ENCODE measurements at regions not wholly inside any gene's neighbourhood (a gene's known extent, or its start where the extent isn't known, plus 50 kb on each side); places are given as distances from the start of the nearest gene placed in this dataset.
A peak's percentile ranks its signal among the peaks of the same experiment; 100 is the strongest.
"Not testable (repeated sequence)": the region's sequence is repeated elsewhere in the genome, so short reads cannot be mapped to it uniquely, and the experiment has no call there.

DNA sequence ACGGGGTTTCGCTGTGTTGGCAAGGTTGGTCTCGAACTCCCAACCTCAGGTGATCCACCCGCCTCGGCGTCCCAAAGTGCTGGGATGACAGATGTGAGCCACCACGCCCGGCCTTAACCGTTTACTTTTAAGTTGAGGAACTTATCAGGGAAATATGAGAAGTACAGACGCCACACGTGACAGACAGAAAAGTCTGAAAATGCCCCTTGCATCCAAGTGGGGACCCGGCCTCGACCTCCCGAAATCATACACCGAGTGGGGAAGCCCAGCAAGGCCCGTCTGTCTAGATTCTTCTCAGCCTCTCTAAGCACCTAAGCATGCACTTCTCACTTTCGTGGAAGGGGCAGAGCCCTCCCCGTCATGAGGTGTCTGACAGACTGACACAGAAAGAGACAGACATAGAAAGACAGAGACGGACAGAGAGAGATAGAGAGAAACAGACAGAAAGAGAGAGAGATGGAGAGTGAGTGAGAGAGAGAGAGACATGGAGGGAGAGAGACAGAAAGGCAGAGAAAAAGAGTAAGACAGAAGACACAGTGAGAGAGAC, 107.3 kb upstream of the ANKRD30BL start:
- no peak for DNase-seq
- H3K27ac ChIP-seq (ENCODE audit: low read depth, low read length), result no peak overlapping the region
- H3K18ac ChIP-seq (ENCODE audit: low read length), result peak overlapping the region; percentile 47
- H3K79me1 ChIP-seq (ENCODE audit: low read length), result no peaks in the 10 kb centered on the region
- no peak overlapping the region for H2BK15ac ChIP-seq (replicated peaks; ENCODE audit: low read depth)
- no peaks in the 10 kb centered on the region for H3K36me3 ChIP-seq (ENCODE audit: control insufficient read depth, insufficient read depth, low read length)
- H3K9ac ChIP-seq (ENCODE audit: low read length), result no peak overlapping the region
- H3K4ac ChIP-seq (ENCODE audit: low read depth, low read length), result peak overlapping the region; percentile 28
- H3K23ac ChIP-seq (ENCODE audit: low read length), result no peak overlapping the region
- no peaks in the 10 kb centered on the region for H3K27me3 ChIP-seq (ENCODE audit: insufficient read depth, low read length, poor library complexity)
- no peak overlapping the region for H4K8ac ChIP-seq (ENCODE audit: low read depth, low read length)
- no peak overlapping the region for H2AK5ac ChIP-seq (ENCODE audit: low read length)
- WGBS (ENCODE audit: extremely low coverage, insufficient coverage, low lambda C conversion rate), result no CpG with 5 or more reads among the region's 19 CpGs
- H3K4me3 ChIP-seq (ENCODE audit: low read length), result no peak overlapping the region
- no peaks in the 10 kb centered on the region for H3K79me2 ChIP-seq (ENCODE audit: control insufficient read depth, insufficient read depth, low read length)
- peak overlapping the region; percentile 76 for H3K56ac ChIP-seq (ENCODE audit: low read length)
- H3K4me2 ChIP-seq (ENCODE audit: low read length), result no peak overlapping the region
- no peak overlapping the region for H2BK5ac ChIP-seq (ENCODE audit: low read length)
- no peak overlapping the region for H4K5ac ChIP-seq (ENCODE audit: low read length)
- no peaks in the 10 kb centered on the region for H3K4me1 ChIP-seq (ENCODE audit: control insufficient read depth, low read depth, low read length)
- H2BK120ac ChIP-seq (ENCODE audit: low read depth, low read length), result no peak overlapping the region

- Histone ChIP-seq H3K27ac (ENCODE audit: low read depth, low read length) (no peak overlapping the region), H3K56ac (ENCODE audit: low read length) (peak overlapping the region; percentile 15), H4K8ac (ENCODE audit: low read depth, low read length) (no peak overlapping the region), H3K4me1 (ENCODE audit: control insufficient read depth, low read depth, low read length) (no peaks in the 10 kb centered on the region), H2AK5ac (ENCODE audit: low read length) (no peak overlapping the region), H2BK120ac (ENCODE audit: low read depth, low read length) (no peak overlapping the region), H3K9ac (ENCODE audit: low read length) (no peak overlapping the region), H3K4me2 (ENCODE audit: low read length) (no peak overlapping the region), H3K79me1 (ENCODE audit: low read length) (no peaks in the 10 kb centered on the region), H3K4ac (ENCODE audit: low read depth, low read length) (no peak overlapping the region), H3K36me3 (ENCODE audit: control insufficient read depth, insufficient read depth, low read length) (no peaks in the 10 kb centered on the region), H3K27me3 (ENCODE audit: insufficient read depth, low read length, poor library complexity) (no peaks in the 10 kb centered on the region), H2BK5ac (ENCODE audit: low read length) (no peak overlapping the region), H3K18ac (ENCODE audit: low read length) (no peak overlapping the region), H3K4me3 (ENCODE audit: low read length) (no peak overlapping the region), H4K5ac (ENCODE audit: low read length) (no peak overlapping the region), H3K23ac (ENCODE audit: low read length) (no peak overlapping the region), H2BK15ac (replicated peaks; ENCODE audit: low read depth) (no peak overlapping the region), H3K79me2 (ENCODE audit: control insufficient read depth, insufficient read depth, low read length) (no peaks in the 10 kb centered on the region)
- DNase-seq, result no peak
- WGBS (ENCODE audit: extremely low coverage, insufficient coverage, low lambda C conversion rate), result no CpG with 5 or more reads among the region's 1 CpG
Observed at GRCh38 chr2:132270255-132270654, 108.5 kb upstream of the ANKRD30BL start.

DNA sequence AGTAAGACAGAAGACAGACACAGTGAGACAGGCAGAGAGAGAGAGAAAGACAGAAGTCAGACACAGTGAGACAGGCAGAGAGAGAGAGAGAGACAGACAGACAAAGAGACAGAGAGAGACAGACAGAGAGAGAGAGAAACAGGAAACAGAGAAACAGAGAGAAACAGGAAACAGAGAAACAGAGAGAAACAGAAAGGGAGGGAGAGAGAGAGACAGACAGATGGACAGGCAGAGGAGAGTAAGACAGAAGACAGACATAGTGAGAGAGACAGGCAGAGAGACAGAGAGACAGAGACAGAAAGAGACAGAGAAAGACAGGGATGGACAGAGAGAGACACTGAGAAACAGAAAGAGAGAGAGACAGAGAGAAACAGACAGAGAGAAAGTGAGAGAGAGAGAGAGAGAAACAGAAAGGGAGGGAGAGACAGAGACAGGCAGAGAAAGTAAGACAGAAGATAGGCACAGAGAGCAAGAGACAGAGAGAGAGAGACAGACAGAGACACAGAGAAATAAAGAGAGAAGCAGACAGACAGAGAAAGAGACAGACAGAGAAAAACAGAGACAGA, 109.3 kb upstream of the ANKRD30BL start:
- DNase-seq, result no peak
- Histone ChIP-seq H3K23ac (ENCODE audit: low read length) (no peak overlapping the region), H2BK120ac (ENCODE audit: low read depth, low read length) (no peak overlapping the region), H4K5ac (ENCODE audit: low read length) (no peak overlapping the region), H3K4me3 (ENCODE audit: low read length) (no peak overlapping the region), H3K4ac (ENCODE audit: low read depth, low read length) (no peak overlapping the region), H3K56ac (ENCODE audit: low read length) (peak overlapping the region; percentile 38), H2BK5ac (ENCODE audit: low read length) (no peak overlapping the region), H2BK15ac (replicated peaks; ENCODE audit: low read depth) (no peak overlapping the region), H3K36me3 (ENCODE audit: control insufficient read depth, insufficient read depth, low read length) (no peaks in the 10 kb centered on the region), H4K8ac (ENCODE audit: low read depth, low read length) (no peak overlapping the region), H3K79me1 (ENCODE audit: low read length) (no peaks in the 10 kb centered on the region), H2AK5ac (ENCODE audit: low read length) (no peak overlapping the region), H3K27me3 (ENCODE audit: insufficient read depth, low read length, poor library complexity) (no peaks in the 10 kb centered on the region), H3K27ac (ENCODE audit: low read depth, low read length) (no peak overlapping the region), H3K4me2 (ENCODE audit: low read length) (no peak overlapping the region), H3K4me1 (ENCODE audit: control insufficient read depth, low read depth, low read length) (no peaks in the 10 kb centered on the region), H3K18ac (ENCODE audit: low read length) (no peak overlapping the region), H3K79me2 (ENCODE audit: control insufficient read depth, insufficient read depth, low read length) (no peaks in the 10 kb centered on the region), H3K9ac (ENCODE audit: low read length) (no peak overlapping the region)

DNA sequence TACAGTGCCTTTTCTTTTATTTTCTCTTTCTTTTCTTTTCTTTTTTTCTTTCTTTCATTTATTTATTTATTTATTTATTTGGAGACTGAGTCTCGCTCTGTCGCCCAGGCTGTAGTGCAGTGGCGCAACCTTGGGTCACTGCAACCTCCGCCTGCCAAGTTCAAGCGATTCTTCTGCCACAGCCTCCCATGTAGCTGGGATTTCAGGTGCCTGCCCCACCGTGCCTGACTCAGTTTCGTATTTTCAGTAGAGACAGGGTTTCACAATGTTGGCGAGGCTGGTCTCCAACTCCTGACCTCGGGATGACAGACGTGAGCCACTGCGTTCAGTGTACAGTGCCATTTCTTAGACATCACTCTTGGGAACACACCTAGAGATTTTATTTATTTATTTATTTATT, 110.0 kb upstream of the ANKRD30BL start:
- not testable (repeated sequence) for H4K8ac ChIP-seq (ENCODE audit: low read depth, low read length); H3K9ac ChIP-seq (ENCODE audit: low read length); H3K23ac ChIP-seq (ENCODE audit: low read length); H3K4me3 ChIP-seq (ENCODE audit: low read length); H2BK120ac ChIP-seq (ENCODE audit: low read depth, low read length); H3K4me1 ChIP-seq (ENCODE audit: control insufficient read depth, low read depth, low read length); H3K4ac ChIP-seq (ENCODE audit: low read depth, low read length); H2AK5ac ChIP-seq (ENCODE audit: low read length); H3K4me2 ChIP-seq (ENCODE audit: low read length); H3K79me1 ChIP-seq (ENCODE audit: low read length); H3K27ac ChIP-seq (ENCODE audit: low read depth, low read length); DNase-seq; H2BK15ac ChIP-seq (replicated peaks; ENCODE audit: low read depth); H2BK5ac ChIP-seq (ENCODE audit: low read length); H4K5ac ChIP-seq (ENCODE audit: low read length); H3K56ac ChIP-seq (ENCODE audit: low read length); H3K18ac ChIP-seq (ENCODE audit: low read length); H3K27me3 ChIP-seq (ENCODE audit: insufficient read depth, low read length, poor library complexity); H3K79me2 ChIP-seq (ENCODE audit: control insufficient read depth, insufficient read depth, low read length); H3K36me3 ChIP-seq (ENCODE audit: control insufficient read depth, insufficient read depth, low read length)
- WGBS (ENCODE audit: extremely low coverage, insufficient coverage, low lambda C conversion rate), result no CpG with 5 or more reads among the region's 11 CpGs

GRCh38 chr2:132272713-132273112, 111.0 kb upstream of the ANKRD30BL start:
- Histone ChIP-seq H3K23ac (ENCODE audit: low read length) (no peak overlapping the region), H3K18ac (ENCODE audit: low read length) (no peak overlapping the region), H3K9ac (ENCODE audit: low read length) (no peak overlapping the region), H2BK120ac (ENCODE audit: low read depth, low read length) (no peak overlapping the region), H4K8ac (ENCODE audit: low read depth, low read length) (no peak overlapping the region), H3K4me1 (ENCODE audit: control insufficient read depth, low read depth, low read length) (no peaks in the 10 kb centered on the region), H3K79me2 (ENCODE audit: control insufficient read depth, insufficient read depth, low read length) (no peaks in the 10 kb centered on the region), H4K5ac (ENCODE audit: low read length) (no peak overlapping the region), H2BK5ac (ENCODE audit: low read length) (no peak overlapping the region), H3K79me1 (ENCODE audit: low read length) (no peaks in the 10 kb centered on the region), H3K27me3 (ENCODE audit: insufficient read depth, low read length, poor library complexity) (no peaks in the 10 kb centered on the region), H3K36me3 (ENCODE audit: control insufficient read depth, insufficient read depth, low read length) (no peaks in the 10 kb centered on the region), H3K4me2 (ENCODE audit: low read length) (no peak overlapping the region), H3K4me3 (ENCODE audit: low read length) (no peak overlapping the region), H3K27ac (ENCODE audit: low read depth, low read length) (no peak overlapping the region), H2AK5ac (ENCODE audit: low read length) (no peak overlapping the region), H3K56ac (ENCODE audit: low read length) (no peak overlapping the region), H2BK15ac (replicated peaks; ENCODE audit: low read depth) (no peak overlapping the region), H3K4ac (ENCODE audit: low read depth, low read length) (no peak overlapping the region)
- no CpG with 5 or more reads among the region's 14 CpGs for WGBS (ENCODE audit: extremely low coverage, insufficient coverage, low lambda C conversion rate)
- no peak for DNase-seq

GRCh38 chr2:132273585-132273984, 111.8 kb upstream of the ANKRD30BL start:
- not testable (repeated sequence) for H3K4me3 ChIP-seq (ENCODE audit: low read length); H3K18ac ChIP-seq (ENCODE audit: low read length); H3K9ac ChIP-seq (ENCODE audit: low read length); H4K5ac ChIP-seq (ENCODE audit: low read length); H2BK120ac ChIP-seq (ENCODE audit: low read depth, low read length); H2AK5ac ChIP-seq (ENCODE audit: low read length); H2BK5ac ChIP-seq (ENCODE audit: low read length); H3K23ac ChIP-seq (ENCODE audit: low read length); H3K27ac ChIP-seq (ENCODE audit: low read depth, low read length); H3K79me2 ChIP-seq (ENCODE audit: control insufficient read depth, insufficient read depth, low read length); H3K4me2 ChIP-seq (ENCODE audit: low read length); H3K79me1 ChIP-seq (ENCODE audit: low read length); DNase-seq; H3K27me3 ChIP-seq (ENCODE audit: insufficient read depth, low read length, poor library complexity); H4K8ac ChIP-seq (ENCODE audit: low read depth, low read length); H2BK15ac ChIP-seq (replicated peaks; ENCODE audit: low read depth); H3K56ac ChIP-seq (ENCODE audit: low read length); H3K4ac ChIP-seq (ENCODE audit: low read depth, low read length); H3K4me1 ChIP-seq (ENCODE audit: control insufficient read depth, low read depth, low read length); H3K36me3 ChIP-seq (ENCODE audit: control insufficient read depth, insufficient read depth, low read length)
- no CpG with 5 or more reads among the region's 23 CpGs for WGBS (ENCODE audit: extremely low coverage, insufficient coverage, low lambda C conversion rate)

Data from mesendoderm (in vitro differentiated cells).